ENCODE measurements at regions not wholly inside any gene's neighbourhood (a gene's known extent, or its start where the extent isn't known, plus 50 kb on each side); places are given as distances from the start of the nearest gene placed in this dataset.

DNA sequence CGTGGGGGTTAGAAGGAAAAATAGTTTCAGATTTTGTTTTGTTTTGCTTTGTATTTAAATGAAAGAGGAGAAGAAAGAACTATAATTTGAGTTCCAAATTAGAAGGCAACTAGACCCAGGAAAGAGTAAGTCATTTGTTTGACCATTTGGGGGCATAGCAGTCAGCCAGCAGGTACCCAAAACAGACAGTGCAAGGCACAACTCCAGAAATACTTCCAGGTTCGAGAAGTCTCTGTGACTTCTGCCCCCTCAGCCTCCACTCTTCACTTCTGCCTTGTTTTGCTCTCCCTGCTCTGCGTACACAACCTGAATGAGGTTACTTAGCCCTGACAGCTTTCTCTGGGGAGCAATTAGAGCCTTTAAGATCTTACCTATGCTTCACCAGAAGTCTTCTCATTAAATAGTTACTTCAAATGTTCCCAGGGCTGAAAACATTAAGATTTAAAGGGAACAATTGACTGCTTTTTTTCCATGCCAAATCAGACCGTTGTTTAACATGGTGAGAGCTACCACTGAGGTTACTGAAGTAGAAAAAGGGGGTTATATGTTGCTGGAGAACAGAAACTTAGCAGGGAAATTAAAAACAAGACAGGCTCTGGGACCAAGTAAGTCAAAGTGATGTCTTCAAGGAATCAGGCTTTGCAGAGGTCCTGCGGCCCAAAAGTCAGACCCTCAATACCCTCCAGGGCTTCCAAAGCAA, 216.9 kb downstream of the BCL11A start:
- no peaks in the 10 kb centered on the region for H3K9me3 Mint-ChIP-seq
- H3K4me1 Mint-ChIP-seq = peaks cover 8% of the 10 kb centered on the region
- H3K27ac Mint-ChIP-seq = no peak overlapping the region

DNA sequence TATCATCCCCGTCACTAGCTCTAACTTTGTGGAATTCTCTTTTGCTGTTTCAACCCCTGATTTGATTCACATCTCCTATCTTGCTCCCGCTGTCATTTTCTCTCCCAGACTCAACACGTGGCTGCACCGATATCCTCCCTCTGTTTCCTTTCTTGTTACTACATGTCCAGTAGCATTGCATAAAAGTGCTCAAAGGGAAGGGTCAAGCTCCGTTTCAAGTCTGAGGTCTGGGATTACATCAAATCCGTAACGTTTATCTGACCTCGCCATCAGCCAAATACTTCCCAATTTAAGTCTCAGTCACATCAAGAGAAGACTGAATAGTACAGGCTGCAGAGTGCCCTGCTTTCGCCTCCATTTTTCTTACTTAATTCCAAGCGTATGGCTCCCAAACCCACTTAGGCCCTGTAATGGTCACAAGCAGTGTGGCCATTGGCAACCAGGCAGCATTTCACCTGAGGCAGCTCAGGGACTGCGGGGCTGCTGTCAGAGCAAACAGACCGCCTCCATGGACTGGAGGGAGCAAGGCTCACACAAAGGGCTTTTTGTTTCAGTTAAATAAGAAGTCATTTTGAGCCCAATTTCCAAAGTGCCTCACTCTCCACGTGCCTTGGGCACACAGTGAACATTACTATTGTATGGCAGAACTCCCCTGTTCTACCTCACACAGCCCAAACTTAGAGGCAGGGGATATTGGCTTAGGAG, 217.8 kb downstream of the BCL11A start:
- Mint-ChIP-seq H3K27me3 (ENCODE audit: low read depth) (no peaks in the 10 kb centered on the region), H3K36me3 (no peaks in the 10 kb centered on the region), H3K4me1 (peaks cover 8% of the 10 kb centered on the region), H3K4me3 (no peak overlapping the region), H3K27ac (no peak overlapping the region), H3K9me3 (no peaks in the 10 kb centered on the region)
- TF ChIP-seq, protein P1, sequence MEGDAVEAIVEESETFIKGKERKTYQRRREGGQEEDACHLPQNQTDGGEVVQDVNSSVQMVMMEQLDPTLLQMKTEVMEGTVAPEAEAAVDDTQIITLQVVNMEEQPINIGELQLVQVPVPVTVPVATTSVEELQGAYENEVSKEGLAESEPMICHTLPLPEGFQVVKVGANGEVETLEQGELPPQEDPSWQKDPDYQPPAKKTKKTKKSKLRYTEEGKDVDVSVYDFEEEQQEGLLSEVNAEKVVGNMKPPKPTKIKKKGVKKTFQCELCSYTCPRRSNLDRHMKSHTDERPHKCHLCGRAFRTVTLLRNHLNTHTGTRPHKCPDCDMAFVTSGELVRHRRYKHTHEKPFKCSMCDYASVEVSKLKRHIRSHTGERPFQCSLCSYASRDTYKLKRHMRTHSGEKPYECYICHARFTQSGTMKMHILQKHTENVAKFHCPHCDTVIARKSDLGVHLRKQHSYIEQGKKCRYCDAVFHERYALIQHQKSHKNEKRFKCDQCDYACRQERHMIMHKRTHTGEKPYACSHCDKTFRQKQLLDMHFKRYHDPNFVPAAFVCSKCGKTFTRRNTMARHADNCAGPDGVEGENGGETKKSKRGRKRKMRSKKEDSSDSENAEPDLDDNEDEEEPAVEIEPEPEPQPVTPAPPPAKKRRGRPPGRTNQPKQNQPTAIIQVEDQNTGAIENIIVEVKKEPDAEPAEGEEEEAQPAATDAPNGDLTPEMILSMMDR (IDR thresholded peaks at IDR 0.05; ENCODE audit: unreplicated experiment) = no peak
- DNase-seq (ENCODE audit: low spot score in 2 of 2, unreplicated experiment in 2 of 2) = no peak

More for the DNA sequence above, 216.9 kb downstream of the BCL11A start:
- Mint-ChIP-seq H3K27me3 (ENCODE audit: low read depth) (no peaks in the 10 kb centered on the region), H3K4me3 (no peak overlapping the region), H3K36me3 (no peaks in the 10 kb centered on the region)
- TF ChIP-seq, protein P1 (IDR thresholded peaks at IDR 0.05; ENCODE audit: unreplicated experiment) = no peak
- no peak for DNase-seq (ENCODE audit: low spot score in 2 of 2, unreplicated experiment in 2 of 2)

DNA sequence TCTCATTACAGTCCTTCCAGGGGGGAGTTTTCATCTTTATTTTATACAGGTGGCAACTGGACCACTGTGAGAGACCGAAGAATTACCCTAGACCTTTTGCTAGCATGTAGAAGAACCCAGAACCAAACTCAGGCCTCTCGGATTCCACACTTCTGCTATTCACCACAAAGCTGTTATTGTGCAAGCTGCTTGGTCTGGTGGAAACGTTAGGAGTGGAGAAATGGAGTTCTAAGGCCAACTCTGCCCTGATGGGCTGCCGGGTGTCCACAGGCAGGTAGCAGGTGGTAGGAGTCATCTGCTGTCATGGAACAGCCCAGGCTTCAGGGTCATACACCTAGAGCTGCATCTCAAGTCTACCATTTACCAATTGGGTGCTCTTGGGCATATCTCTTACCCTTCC, 218.8 kb downstream of the BCL11A start:
- Mint-ChIP-seq H3K9me3 (no peaks in the 10 kb centered on the region), H3K27ac (no peak overlapping the region), H3K27me3 (ENCODE audit: low read depth) (no peaks in the 10 kb centered on the region), H3K4me3 (no peak overlapping the region), H3K4me1 (peaks cover 8% of the 10 kb centered on the region), H3K36me3 (no peaks in the 10 kb centered on the region)
- no peak for DNase-seq (ENCODE audit: low spot score in 2 of 2, unreplicated experiment in 2 of 2)
- TF ChIP-seq, protein P1 (IDR thresholded peaks at IDR 0.05; ENCODE audit: unreplicated experiment) = no peak

DNA sequence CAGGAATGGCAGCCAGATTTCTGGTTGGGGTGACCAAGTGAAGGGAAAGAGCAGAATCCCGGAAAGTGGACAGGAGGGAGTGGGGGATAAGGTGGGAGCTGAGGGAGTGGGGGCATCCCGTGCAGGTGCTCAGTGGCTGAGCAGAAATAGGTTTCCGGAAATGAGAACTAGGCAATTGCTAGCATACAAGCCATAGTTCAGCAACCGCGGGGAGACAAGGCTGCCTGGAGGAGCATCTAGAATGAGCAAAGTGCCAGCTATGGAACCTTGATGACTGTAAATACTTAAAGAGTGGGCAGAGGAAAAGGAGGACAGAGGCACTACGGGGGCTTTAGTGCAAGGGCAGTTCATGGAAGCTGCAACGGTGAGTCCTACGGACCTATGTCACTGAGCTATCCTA, 220.2 kb downstream of the BCL11A start:
- no peaks in the 10 kb centered on the region for H3K36me3 Mint-ChIP-seq
- no peak overlapping the region for H3K27ac Mint-ChIP-seq
- no peak for DNase-seq (ENCODE audit: low spot score in 2 of 2, unreplicated experiment in 2 of 2)
- H3K4me3 Mint-ChIP-seq = no peak overlapping the region
- TF ChIP-seq, protein P1 (IDR thresholded peaks at IDR 0.05; ENCODE audit: unreplicated experiment) = no peak
- peaks cover 8% of the 10 kb centered on the region for H3K4me1 Mint-ChIP-seq
- H3K27me3 Mint-ChIP-seq (ENCODE audit: low read depth) = no peaks in the 10 kb centered on the region
- no peaks in the 10 kb centered on the region for H3K9me3 Mint-ChIP-seq

DNA sequence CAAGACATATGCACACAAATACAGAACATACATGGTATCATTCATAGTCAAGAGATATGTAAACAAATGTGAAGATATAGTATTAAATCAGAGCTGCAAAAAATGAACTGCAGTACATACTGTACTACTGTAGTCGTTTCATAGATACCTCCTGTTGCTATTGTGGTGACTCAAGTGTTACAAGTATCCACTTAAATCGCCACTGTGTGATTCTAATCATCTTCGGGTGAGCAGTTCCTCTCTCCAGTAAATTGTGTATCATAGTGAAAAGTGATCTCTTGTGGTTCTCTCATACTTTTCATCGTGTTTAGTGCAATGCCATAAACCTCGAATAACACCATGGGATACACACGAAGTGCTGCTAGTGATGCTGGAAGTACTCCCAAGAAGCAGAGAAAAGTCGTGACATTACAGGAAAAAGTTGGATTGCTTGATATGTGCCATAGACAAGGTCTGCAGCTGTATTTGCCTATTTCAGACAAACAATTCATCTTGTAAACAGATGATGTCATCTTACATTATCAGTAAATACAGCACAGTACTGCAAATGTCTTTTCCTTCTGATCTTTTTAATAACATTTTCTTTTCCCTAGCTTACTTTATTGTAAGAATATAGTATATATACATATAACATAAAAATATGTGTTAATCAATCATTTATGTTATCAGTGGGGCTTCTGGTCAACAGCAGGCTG, 222.2 kb downstream of the BCL11A start:
- peaks cover 2% of the 10 kb centered on the region for H3K36me3 Mint-ChIP-seq
- TF ChIP-seq, protein P1 (IDR thresholded peaks at IDR 0.05; ENCODE audit: unreplicated experiment) = no peak

More for the DNA sequence above, 222.2 kb downstream of the BCL11A start:
- Mint-ChIP-seq H3K4me3 (no peak overlapping the region), H3K27me3 (ENCODE audit: low read depth) (no peaks in the 10 kb centered on the region), H3K9me3 (peaks cover 3% of the 10 kb centered on the region), H3K27ac (no peak overlapping the region), H3K4me1 (peaks cover 5% of the 10 kb centered on the region)
- no peak for DNase-seq (ENCODE audit: low spot score in 2 of 2, unreplicated experiment in 2 of 2)

Measured in mesothelial cell of epicardium (in vitro differentiated cells).